ENCODE measurements at regions not wholly inside any gene's neighbourhood (a gene's known extent, or its start where the extent isn't known, plus 50 kb on each side); places are given as distances from the start of the nearest gene placed in this dataset.

DNA sequence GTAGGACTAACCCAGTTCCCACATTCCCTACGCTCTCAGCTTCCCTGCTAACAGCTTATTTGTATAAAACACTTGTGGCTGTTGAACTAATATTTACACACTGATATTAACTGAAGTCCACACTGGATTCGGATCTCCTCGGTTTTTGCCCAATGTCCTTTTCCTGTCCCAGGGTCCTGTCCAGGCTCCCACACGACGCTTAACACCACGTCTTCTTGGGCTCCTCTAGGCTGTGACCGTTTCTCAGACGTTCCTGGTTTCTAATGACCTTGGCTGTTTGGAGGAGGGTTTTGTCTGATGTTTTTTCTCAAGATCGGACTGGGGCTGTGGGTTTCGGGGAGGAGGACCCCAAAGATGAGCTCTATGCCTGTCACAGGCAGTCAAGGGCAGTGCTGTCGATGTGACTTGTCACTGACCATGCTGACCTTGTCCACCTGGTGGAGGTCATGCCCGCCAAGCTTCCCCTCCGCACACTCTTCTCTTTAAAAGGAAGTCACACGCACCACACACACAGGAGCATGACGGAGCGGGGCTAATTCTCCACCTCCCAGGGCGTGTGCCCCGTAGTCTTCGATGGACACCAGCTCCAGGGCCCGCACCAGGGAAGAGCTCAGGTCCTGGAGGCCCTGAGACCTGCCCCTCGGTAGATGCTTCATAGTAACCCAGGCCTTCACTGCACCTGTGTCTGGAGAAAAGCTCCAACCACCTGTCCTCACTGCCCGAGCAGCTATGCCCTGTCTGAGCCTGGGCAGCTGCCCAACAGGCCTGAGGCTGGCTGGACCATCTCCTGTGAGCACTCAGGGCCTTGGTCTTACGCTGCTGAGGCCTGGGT lies 72.0 kb downstream of the TTLL2 start:
- intact Hi-C loops (cut with DNase I; ENCODE audit: low total_unique reads) = no loop called here
- no peak for DNase-seq
- H3K27ac ChIP-seq = no peak overlapping the region
- no peaks in the 10 kb centered on the region for H3K9me3 ChIP-seq
- peaks cover 0 to 21% (median 1%) of the 10 kb centered on the region in 4 donors for H3K4me1 ChIP-seq
- peaks cover 0 to 7% of the 10 kb centered on the region in 2 donors for H3K27me3 ChIP-seq
- H3K4me3 ChIP-seq = no peak overlapping the region
- no peak for TF ChIP-seq CTCF (IDR thresholded peaks at IDR 0.05)
- no peaks in the 10 kb centered on the region for H3K36me3 ChIP-seq

- no peaks in the 10 kb centered on the region for H3K9me3 ChIP-seq
- H3K27me3 ChIP-seq = peaks cover 0 to 12% of the 10 kb centered on the region in 2 donors
- no peak for TF ChIP-seq CTCF (IDR thresholded peaks at IDR 0.05)
- intact Hi-C loops (cut with DNase I; ENCODE audit: low total_unique reads) = no loop called here
- no peak overlapping the region for H3K27ac ChIP-seq
- no peaks in the 10 kb centered on the region for H3K36me3 ChIP-seq
- peaks cover 0 to 14% (median 0%) of the 10 kb centered on the region in 4 donors for H3K4me1 ChIP-seq
- DNase-seq = no peak
- no peak overlapping the region for H3K4me3 ChIP-seq
Observed at GRCh38 chr6:167397712-167398111, 72.8 kb downstream of the TTLL2 start.

GRCh38 chr6:167398214-167399050 lies 73.5 kb downstream of the TTLL2 start:
- intact Hi-C loops (cut with DNase I; ENCODE audit: low total_unique reads) = no loop called here
- no peak for DNase-seq
- no peak for TF ChIP-seq CTCF (IDR thresholded peaks at IDR 0.05)
- H3K4me1 ChIP-seq = peaks cover 0 to 10% (median 0%) of the 10 kb centered on the region in 4 donors
- no peaks in the 10 kb centered on the region for H3K9me3 ChIP-seq
- no peaks in the 10 kb centered on the region for H3K36me3 ChIP-seq
- peaks cover 0 to 12% of the 10 kb centered on the region in 2 donors for H3K27me3 ChIP-seq
- H3K4me3 ChIP-seq = no peak overlapping the region
- H3K27ac ChIP-seq = no peak overlapping the region

GRCh38 chr6:167399051-167399387 lies 74.1 kb downstream of the TTLL2 start:
- H3K4me1 ChIP-seq = peaks cover 0 to 4% (median 0%) of the 10 kb centered on the region in 4 donors
- no peaks in the 10 kb centered on the region for H3K36me3 ChIP-seq
- no peak for TF ChIP-seq CTCF (IDR thresholded peaks at IDR 0.05)
- intact Hi-C loops (cut with DNase I; ENCODE audit: low total_unique reads) = no loop called here
- no peak overlapping the region for H3K27ac ChIP-seq
- no peak for DNase-seq
- peaks cover 0 to 12% of the 10 kb centered on the region in 2 donors for H3K27me3 ChIP-seq
- no peaks in the 10 kb centered on the region for H3K9me3 ChIP-seq
- no peak overlapping the region for H3K4me3 ChIP-seq

GRCh38 chr6:167399599-167399998 lies 74.7 kb downstream of the TTLL2 start:
- Histone ChIP-seq H3K27me3 (peaks cover 0 to 17% of the 10 kb centered on the region in 2 donors), H3K4me3 (no peak overlapping the region), H3K36me3 (no peaks in the 10 kb centered on the region), H3K9me3 (no peaks in the 10 kb centered on the region), H3K27ac (no peak overlapping the region), H3K4me1 (no peaks in the 10 kb centered on the region)
- intact Hi-C loops (cut with DNase I; ENCODE audit: low total_unique reads) = no loop called here
- TF ChIP-seq CTCF (IDR thresholded peaks at IDR 0.05) = no peak
- no peak for DNase-seq
